HG03521 (cell line): ENCODE measurements at regions not wholly inside any gene's neighbourhood (a gene's known extent, or its start where the extent isn't known, plus 50 kb on each side); places are given as distances from the start of the nearest gene placed in this dataset.

Source experiments
- ATAC-seq: cut with Tn5 transposase; IDR thresholded peaks from one replicate; pipeline ENCODE4 v1.9.1; 2021; ENCODE audit warnings: mild to moderate bottlenecking, moderate library complexity; ENCODE audit not compliant: unreplicated experiment

- ATAC-seq = peak; percentile 18
These were observed 194.4 kb upstream of the ID2 start for GRCh38 chr2:8487461-8487932.

GRCh38 chr2:8488001-8488738, 193.7 kb upstream of the ID2 start:
- peak; percentile 68 for ATAC-seq

GRCh38 chr2:8489221-8489620, 192.6 kb upstream of the ID2 start:
- no peak for ATAC-seq

- no peak for ATAC-seq
These were observed 192.1 kb upstream of the ID2 start for GRCh38 chr2:8489751-8490150.

- ATAC-seq = no peak
These were observed 191.6 kb upstream of the ID2 start for GRCh38 chr2:8490166-8490721.

GRCh38 chr2:8491296-8492027, 190.4 kb upstream of the ID2 start:
- ATAC-seq = no peak

- ATAC-seq = no peak
These were observed 187.7 kb upstream of the ID2 start for GRCh38 chr2:8494151-8494550.

- no peak for ATAC-seq
These were observed 187.3 kb upstream of the ID2 start for GRCh38 chr2:8494589-8494988.

- no peak for ATAC-seq
These were observed 186.5 kb upstream of the ID2 start for GRCh38 chr2:8495189-8495989.

GRCh38 chr2:8496079-8496478, 185.8 kb upstream of the ID2 start:
- no peak for ATAC-seq

- no peak for ATAC-seq
These were observed 185.2 kb upstream of the ID2 start for GRCh38 chr2:8496617-8497016.

- no peak for ATAC-seq
These were observed 182.9 kb upstream of the ID2 start for GRCh38 chr2:8498994-8499393.

GRCh38 chr2:8500124-8501054, 181.5 kb upstream of the ID2 start:
- no peak for ATAC-seq

GRCh38 chr2:8501061-8501720, 180.7 kb upstream of the ID2 start:
- no peak for ATAC-seq

GRCh38 chr2:8502316-8502715, 179.5 kb upstream of the ID2 start:
- ATAC-seq = no peak

GRCh38 chr2:8505311-8505920, 176.4 kb upstream of the ID2 start:
- ATAC-seq = no peak

GRCh38 chr2:8506746-8507145, 175.1 kb upstream of the ID2 start:
- no peak for ATAC-seq

GRCh38 chr2:8508766-8509165, 173.1 kb upstream of the ID2 start:
- no peak for ATAC-seq

- no peak for ATAC-seq
These were observed 172.2 kb upstream of the ID2 start for GRCh38 chr2:8509621-8510020.
